ENCODE measurements at regions not wholly inside any gene's neighbourhood (a gene's known extent, or its start where the extent isn't known, plus 50 kb on each side); places are given as distances from the start of the nearest gene placed in this dataset.

DNA sequence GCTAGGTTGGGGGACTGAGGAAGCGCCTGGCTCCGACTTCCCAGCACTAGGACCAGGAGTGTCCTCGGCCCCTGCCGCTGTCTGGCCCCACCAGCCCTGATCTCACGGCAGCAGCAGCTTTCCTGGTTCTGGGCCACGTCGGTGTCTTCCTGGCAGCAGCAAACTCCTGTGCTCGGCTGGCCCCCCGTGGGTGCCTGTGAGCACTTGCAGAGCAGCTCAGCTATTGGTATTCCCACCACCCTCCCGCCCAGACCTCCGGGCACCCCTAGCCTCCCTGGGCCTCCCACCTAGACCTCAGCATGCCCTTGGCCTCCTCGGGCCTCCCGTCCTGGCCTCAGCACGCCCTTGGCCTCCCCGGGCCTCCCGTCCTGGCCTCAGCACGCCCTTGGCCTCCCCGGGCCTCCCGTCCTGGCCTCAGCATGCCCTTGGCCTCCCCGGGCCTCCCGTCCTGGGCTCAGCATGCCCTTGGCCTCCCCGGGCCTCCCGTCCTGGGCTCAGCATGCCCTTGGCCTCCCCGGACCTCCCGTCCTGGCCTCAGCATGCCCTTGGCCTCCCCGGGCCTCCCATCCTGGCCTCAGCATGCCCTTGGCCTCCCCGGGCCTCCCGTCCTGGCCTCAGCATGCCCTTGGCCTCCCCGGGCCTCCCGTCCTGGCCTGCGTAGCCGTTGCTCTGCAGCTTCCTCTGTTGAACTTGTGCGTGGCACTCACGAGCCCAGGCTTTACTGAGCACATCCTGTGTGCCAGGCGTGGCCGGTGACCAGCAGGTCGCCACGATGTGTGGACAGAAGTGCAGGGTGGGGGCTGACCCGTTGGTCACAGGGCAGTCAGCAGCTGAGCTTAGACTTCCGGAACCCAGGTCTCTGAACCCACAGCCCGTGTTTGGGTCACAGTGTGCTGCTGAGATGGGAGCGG is 51.8 kb upstream of the ACSF3 start:
- TF ChIP-seq NFRKB (IDR thresholded peaks at IDR 0.05) = no peak
- no peak for TF ChIP-seq SP1 (IDR thresholded peaks at IDR 0.05)

Data from HEK293T (cell line).